Endothelial cell of umbilical vein (primary cell): ENCODE measurements at regions not wholly inside any gene's neighbourhood (a gene's known extent, or its start where the extent isn't known, plus 50 kb on each side); places are given as distances from the start of the nearest gene placed in this dataset.

Experiments
- BruUV-seq: library from RNA; stranded (reverse); fragments of 400-500 nt; replicated peaks from 2 replicates; lab custom pipeline; 2021; lab: Mats Ljungman, UMichigan
- CTCF ChIA-PET: fragments of 300-600, 350-600 bp; sonication (Branson Sonifier 250); formaldehyde crosslinking; loops from one replicate; lab custom pipeline; 2021; ENCODE audit warnings: antibody characterized with exemption, inconsistent platforms; lab: Charles Lee
- POLR2A ChIA-PET: fragments of 300-600, 350-600 bp; sonication (Branson Sonifier 250); formaldehyde crosslinking; loops from one replicate; lab custom pipeline; 2021; ENCODE audit warnings: antibody characterized with exemption, inconsistent platforms; lab: Charles Lee
- DNase-seq: peaks from one replicate; pipeline ENCODE4 v3.0.0-alpha.2; 2011; ENCODE audit warnings: low read depth, low spot score
- FAIRE-seq: peaks from 2 replicates; lab custom pipeline; 2011; peaks lifted over from hg19 to GRCh38; lab: Jason Lieb, UNC
- H2AFZ ChIP-seq: 2 replicates; pipeline ENCODE4 v1.6.0; 2012; ENCODE audit warnings: low read depth, low read length, control low read depth, inconsistent platforms
- H3K27ac ChIP-seq: 2 replicates; pipeline ENCODE4 v1.5.1; 2011; ENCODE audit warnings: low read depth, mild to moderate bottlenecking, control low read depth, low read length, moderate library complexity; ENCODE audit not compliant: insufficient read depth
- H3K27me3 ChIP-seq, 2 experiments: 2 replicates each; pipeline versions ENCODE4 v1.6.0 to v1.6.1; 2011; ENCODE audit warnings: low read length in 2 of 2, mixed read lengths in 1 of 2; ENCODE audit not compliant: control insufficient read depth in 2 of 2, insufficient read depth in 2 of 2
- H3K36me3 ChIP-seq, 2 experiments: 2 replicates in 1 of 2; 3 replicates in 1 of 2; pipeline ENCODE4 v1.5.1; 2011; ENCODE audit warnings: low read length in 2 of 2, mild to moderate bottlenecking in 1 of 2, moderate library complexity in 1 of 2; ENCODE audit not compliant: control insufficient read depth in 2 of 2, insufficient read depth in 2 of 2; ENCODE audit errors: extremely low read depth in 1 of 2
- H3K4me1 ChIP-seq: 3 replicates; pipeline ENCODE4 v1.5.1; 2011; ENCODE audit warnings: mild to moderate bottlenecking, low read length; ENCODE audit not compliant: control insufficient read depth, insufficient read depth; ENCODE audit errors: extremely low read depth
- H3K4me2 ChIP-seq: 2 replicates; pipeline ENCODE4 v1.6.1; 2011; ENCODE audit warnings: low read length, control low read depth, mixed read lengths; ENCODE audit not compliant: insufficient read depth
- H3K4me3 ChIP-seq, 3 experiments: fragments of 200-600 bp in 1 of 3; sonication (generic), shearing (Covaris generic) in 1 of 3; replicated peaks in 1 of 3; 2 replicates each; pipeline ENCODE4 v1.5.1; 2011 to 2016; ENCODE audit warnings: control low read depth in 3 of 3, low read length in 3 of 3, mild to moderate bottlenecking in 2 of 3, inconsistent platforms in 1 of 3, low read depth in 1 of 3, moderate library complexity in 1 of 3; ENCODE audit not compliant: insufficient read depth in 1 of 3
- H3K79me2 ChIP-seq: 2 replicates; pipeline ENCODE4 v1.6.0; 2012; ENCODE audit warnings: low read length, inconsistent platforms; ENCODE audit not compliant: control insufficient read depth, insufficient read depth
- H3K9ac ChIP-seq: replicated peaks from 2 replicates; pipeline ENCODE3; 2011; ENCODE audit warnings: low read length, control low read depth; ENCODE audit not compliant: insufficient read depth; ENCODE audit errors: extremely low read depth
- H3K9me1 ChIP-seq: replicated peaks from 3 replicates; pipeline ENCODE4 v1.6.0; 2011; ENCODE audit warnings: mild to moderate bottlenecking, low read length; ENCODE audit not compliant: control insufficient read depth, insufficient read depth; ENCODE audit errors: extremely low read depth
- H3K9me3 ChIP-seq: replicated peaks from 2 replicates; pipeline ENCODE4 v1.5.1; 2012; ENCODE audit warnings: low read length, inconsistent platforms; ENCODE audit not compliant: control insufficient read depth, insufficient read depth
- H4K20me1 ChIP-seq: replicated peaks from 2 replicates; pipeline ENCODE3; 2011; ENCODE audit warnings: mild to moderate bottlenecking, low read length; ENCODE audit not compliant: control insufficient read depth, insufficient read depth; ENCODE audit errors: extremely low read depth
- EZH2 ChIP-seq: IDR thresholded peaks from 2 replicates; pipeline ENCODE4 v1.6.1; 2012; ENCODE audit warnings: borderline replicate concordance, low read depth, mild to moderate bottlenecking, moderate library complexity, low read length, inconsistent platforms; ENCODE audit not compliant: severe bottlenecking
- FOS ChIP-seq: IDR thresholded peaks from 2 replicates; pipeline ENCODE4 v1.6.1; 2011; ENCODE audit warnings: mild to moderate bottlenecking, low read length, moderate library complexity, borderline replicate concordance; ENCODE audit not compliant: insufficient read depth
- GATA2 ChIP-seq: IDR thresholded peaks from 2 replicates; pipeline ENCODE4 v1.7.0; 2011; ENCODE audit warnings: low read depth, mild to moderate bottlenecking, moderate library complexity, mixed read lengths, low read length; ENCODE audit not compliant: insufficient read length, insufficient read depth
- JUN ChIP-seq: IDR thresholded peaks from 2 replicates; pipeline ENCODE4 v1.6.1; 2011; ENCODE audit warnings: borderline replicate concordance, low read depth; ENCODE audit not compliant: insufficient read length, insufficient read depth
- MYC ChIP-seq: IDR thresholded peaks from one replicate; pipeline ENCODE4 v1.6.1; 2011; ENCODE audit warnings: mild to moderate bottlenecking, low read depth, low read length
- POLR2A ChIP-seq: IDR thresholded peaks from 2 replicates; pipeline ENCODE4 v1.6.1; 2012; ENCODE audit warnings: low read depth, mild to moderate bottlenecking, control low read depth, low read length
- POLR2AphosphoS5 ChIP-seq: IDR thresholded peaks from 2 replicates; pipeline ENCODE4 v1.6.1; 2012; ENCODE audit warnings: low read depth, mild to moderate bottlenecking, control low read depth, low read length, moderate library complexity; ENCODE audit not compliant: insufficient read depth
- dilution Hi-C: fragments of 300-500 bp; cut with MboI; formaldehyde crosslinking; loops from one replicate; pipeline ENCODE4 v1.15.0; 2019; ENCODE audit warnings: low sequenced_read_pairs; ENCODE audit not compliant: extremely low pct_ligation_motif_present
- intact Hi-C: fragments of 100-400 bp; cut with micrococcal nuclease; formaldehyde crosslinking; loops from one replicate; pipeline ENCODE4 v1.10.0; 2022
- TF ChIP-seq, protein P1 (sequence below), 2 donors: IDR thresholded peaks; 1 replicate in 1 of 2; 2 replicates in 1 of 2; pipeline ENCODE4 v1.5.1; 2011; ENCODE audit warnings: low read length in 2 of 2, mild to moderate bottlenecking in 2 of 2, moderate library complexity in 2 of 2, control low read depth in 1 of 2, inconsistent platforms in 1 of 2, low read depth in 1 of 2; ENCODE audit not compliant: insufficient read depth in 1 of 2; ENCODE audit errors: extremely low read depth in 1 of 2
- TF ChIP-seq, protein P2 (sequence below): IDR thresholded peaks from 2 replicates; pipeline ENCODE4 v1.6.1; 2011; ENCODE audit not compliant: insufficient read depth, insufficient read length

DNA sequence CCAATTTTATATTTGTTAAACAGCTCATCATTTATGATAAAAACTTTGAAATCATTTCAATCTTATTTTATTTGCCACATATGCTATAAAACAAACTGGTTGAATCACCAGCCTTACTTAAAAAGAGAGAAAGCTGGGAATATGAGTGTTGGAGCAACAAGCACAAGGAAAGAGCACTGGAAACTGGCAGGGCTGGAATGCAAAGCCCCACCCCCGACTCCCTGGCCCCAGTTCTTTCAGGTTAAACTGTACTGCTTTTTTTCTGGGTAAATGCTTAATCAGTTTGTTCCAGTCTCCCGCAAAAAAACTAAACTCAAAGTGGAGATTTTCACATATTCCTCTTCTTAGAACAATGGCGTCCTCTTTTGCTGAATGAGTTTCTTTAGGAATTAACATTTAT, 433.8 kb upstream of the NOX3 start:
- no peak for FAIRE-seq
- BruUV-seq, result no TSS peak
- Histone ChIP-seq H3K9me1 (no peaks in the 10 kb centered on the region), H3K79me2 (no peaks in the 10 kb centered on the region), H3K9ac (no peak overlapping the region), H3K4me1 (peaks cover 5% of the 10 kb centered on the region), H3K27me3 (no peaks in the 10 kb centered on the region), H2AFZ (no peak overlapping the region), H3K36me3 (no peaks in the 10 kb centered on the region), H3K4me3 (no peak overlapping the region), H3K4me2 (no peak overlapping the region), H3K9me3 (no peaks in the 10 kb centered on the region), H4K20me1 (no peaks in the 10 kb centered on the region), H3K27ac (no peak overlapping the region)
- dilution Hi-C loops (no loop called here), intact Hi-C loops (no loop called here)
- POLR2A ChIA-PET, result no interaction called here
- no peak for DNase-seq
- no peak for TF ChIP-seq POLR2A
- TF ChIP-seq, protein P1, sequence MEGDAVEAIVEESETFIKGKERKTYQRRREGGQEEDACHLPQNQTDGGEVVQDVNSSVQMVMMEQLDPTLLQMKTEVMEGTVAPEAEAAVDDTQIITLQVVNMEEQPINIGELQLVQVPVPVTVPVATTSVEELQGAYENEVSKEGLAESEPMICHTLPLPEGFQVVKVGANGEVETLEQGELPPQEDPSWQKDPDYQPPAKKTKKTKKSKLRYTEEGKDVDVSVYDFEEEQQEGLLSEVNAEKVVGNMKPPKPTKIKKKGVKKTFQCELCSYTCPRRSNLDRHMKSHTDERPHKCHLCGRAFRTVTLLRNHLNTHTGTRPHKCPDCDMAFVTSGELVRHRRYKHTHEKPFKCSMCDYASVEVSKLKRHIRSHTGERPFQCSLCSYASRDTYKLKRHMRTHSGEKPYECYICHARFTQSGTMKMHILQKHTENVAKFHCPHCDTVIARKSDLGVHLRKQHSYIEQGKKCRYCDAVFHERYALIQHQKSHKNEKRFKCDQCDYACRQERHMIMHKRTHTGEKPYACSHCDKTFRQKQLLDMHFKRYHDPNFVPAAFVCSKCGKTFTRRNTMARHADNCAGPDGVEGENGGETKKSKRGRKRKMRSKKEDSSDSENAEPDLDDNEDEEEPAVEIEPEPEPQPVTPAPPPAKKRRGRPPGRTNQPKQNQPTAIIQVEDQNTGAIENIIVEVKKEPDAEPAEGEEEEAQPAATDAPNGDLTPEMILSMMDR (IDR thresholded peaks at IDR 0.05; ENCODE audit: extremely low read depth in 1 of 2, insufficient read depth in 1 of 2, low read depth in 1 of 2, low read length in 2 of 2), result no peak
- TF ChIP-seq MYC, result no peak
- TF ChIP-seq FOS, result no peak
- TF ChIP-seq, protein P2, sequence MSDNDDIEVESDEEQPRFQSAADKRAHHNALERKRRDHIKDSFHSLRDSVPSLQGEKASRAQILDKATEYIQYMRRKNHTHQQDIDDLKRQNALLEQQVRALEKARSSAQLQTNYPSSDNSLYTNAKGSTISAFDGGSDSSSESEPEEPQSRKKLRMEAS, result no peak
- no peak for TF ChIP-seq GATA2
- TF ChIP-seq POLR2AphosphoS5, result no peak
- TF ChIP-seq JUN, result no peak
- TF ChIP-seq EZH2, result no peak
- CTCF ChIA-PET, result interaction anchor here (0.9 kb wide), 1 partner anchor 10 kb away, joined by 3 read pairs; no protein-coding TSS in a partner anchor
